ENCODE measurements at regions not wholly inside any gene's neighbourhood (a gene's known extent, or its start where the extent isn't known, plus 50 kb on each side); places are given as distances from the start of the nearest gene placed in this dataset.

DNA sequence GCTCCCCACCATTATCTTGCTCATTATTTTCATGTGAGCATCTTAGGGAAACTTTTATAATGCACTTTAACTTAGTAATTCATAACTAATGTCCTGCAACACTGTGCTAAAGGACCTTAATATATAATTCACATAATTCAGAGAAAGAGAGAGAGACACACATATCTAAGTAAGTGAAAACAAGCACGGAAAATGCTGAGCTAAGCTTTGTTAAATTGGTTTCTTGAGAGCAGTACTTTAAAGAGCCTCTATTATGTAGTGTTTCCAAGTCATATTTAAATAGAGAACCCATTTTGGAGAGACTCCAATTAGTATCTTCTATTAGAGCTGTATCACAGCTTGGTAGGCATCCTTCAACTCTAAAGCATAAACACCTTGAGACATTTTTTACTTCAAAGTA lies 354.1 kb upstream of the SOX14 start:
- H3K9me3 ChIP-seq, result no peaks in the 10 kb centered on the region
- H3K27ac ChIP-seq, result no peak overlapping the region
- DNase-seq (ENCODE audit: low read depth in 1 of 2, low spot score in 1 of 2) (no peak), ATAC-seq (no peak), FAIRE-seq (no peak)
- POLR2A ChIA-PET, result no interaction called here
- TF ChIP-seq ESRRA (IDR thresholded peaks at IDR 0.05; ENCODE audit: borderline replicate concordance, low read length) (no peak), MAFK (IDR thresholded peaks at IDR 0.05; ENCODE audit: partially characterized antibody) (peak; percentile 34)
- H3K4me1 ChIP-seq, result no peaks in the 10 kb centered on the region
- WGBS (ENCODE audit: missing lambda C conversion rate), result 0% methylated on average over 1 of the region's 1 CpG
- H3K4me3 ChIP-seq, result no peak overlapping the region
- H3K4me2 ChIP-seq, result no peak overlapping the region
- CTCF ChIA-PET, result no interaction called here

DNA sequence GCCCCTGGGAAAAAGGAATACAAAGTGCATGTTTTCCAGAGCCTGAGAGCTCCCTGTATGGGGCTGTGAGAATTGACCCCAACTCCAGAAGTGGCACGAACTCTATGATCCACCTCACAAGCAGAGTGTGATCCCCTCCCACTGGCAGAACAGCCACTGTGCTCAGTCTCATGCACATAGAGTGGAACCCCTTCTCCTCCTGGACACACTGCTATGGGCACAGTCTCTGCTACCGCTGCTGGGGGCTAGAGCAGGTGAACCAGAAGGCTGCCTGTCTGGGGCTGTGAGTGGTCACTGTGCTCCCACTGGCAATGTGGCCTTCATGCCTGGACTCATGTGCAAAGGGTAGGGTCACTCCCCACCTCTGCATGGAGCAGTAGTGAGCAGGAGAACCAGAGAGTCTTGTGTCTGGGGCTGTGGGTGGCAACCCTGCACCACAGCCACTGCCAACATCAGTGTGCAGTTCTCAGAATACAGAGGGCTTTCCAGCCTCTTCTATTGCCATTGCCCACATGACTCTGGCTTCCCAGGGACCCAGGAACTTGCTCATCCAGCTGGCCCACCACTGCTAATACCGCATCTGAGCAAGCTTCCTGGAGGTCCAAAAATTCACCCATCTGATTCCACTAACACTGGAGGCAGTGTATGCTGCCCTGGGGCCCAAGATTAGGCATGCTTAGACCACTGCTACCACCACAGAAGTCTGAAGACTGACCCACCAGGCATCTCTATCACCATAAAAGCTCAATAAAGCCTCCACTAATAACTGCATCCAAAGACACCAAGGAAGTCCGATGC lies 343.7 kb upstream of the SOX14 start:
- H3K9me3 ChIP-seq, result no peaks in the 10 kb centered on the region
- ATAC-seq (no peak), FAIRE-seq (no peak), DNase-seq (ENCODE audit: low read depth in 1 of 2, low spot score in 1 of 2) (no peak)
- no peak overlapping the region for H3K27ac ChIP-seq
- no peaks in the 10 kb centered on the region for H3K4me1 ChIP-seq
- no peak overlapping the region for H3K4me2 ChIP-seq
- ChIA-PET CTCF (no interaction called here), POLR2A (no interaction called here)
- 0% methylated on average over 2 of the region's 4 CpGs for WGBS (ENCODE audit: missing lambda C conversion rate)
- H3K4me3 ChIP-seq, result no peak overlapping the region
- TF ChIP-seq PHF8 (IDR thresholded peaks at IDR 0.05; ENCODE audit: borderline replicate concordance, low read depth) (no peak), RCOR1 (IDR thresholded peaks at IDR 0.05; ENCODE audit: low read depth, low read length) (no peak), RARB (CRISPR knock-in tag; IDR thresholded peaks at IDR 0.05) (no peak), RFX5 (IDR thresholded peaks at IDR 0.05) (no peak), KDM5A (IDR thresholded peaks at IDR 0.05) (no peak)

GRCh38 chr3:137438561-137438960 lies 325.6 kb upstream of the SOX14 start:
- ChIA-PET CTCF (no interaction called here), POLR2A (no interaction called here)
- H3K27ac ChIP-seq, result no peak overlapping the region
- no peaks in the 10 kb centered on the region for H3K9me3 ChIP-seq
- TF ChIP-seq CBX8 (IDR thresholded peaks at IDR 0.05) (no peak), RARB (CRISPR knock-in tag; IDR thresholded peaks at IDR 0.05) (no peak), ZNF302 (CRISPR knock-in tag; IDR thresholded peaks at IDR 0.05) (no peak), REST (IDR thresholded peaks at IDR 0.05) (no peak), MAZ (IDR thresholded peaks at IDR 0.05; ENCODE audit: borderline replicate concordance, low read depth, low read length) (no peak), KDM1A (IDR thresholded peaks at IDR 0.05; ENCODE audit: low read depth) (no peak), SMC3 (IDR thresholded peaks at IDR 0.05) (no peak), ZC3H11A (IDR thresholded peaks at IDR 0.05) (no peak), E2F6 (IDR thresholded peaks at IDR 0.05; ENCODE audit: borderline replicate concordance, low read depth) (no peak), PBX3 (IDR thresholded peaks at IDR 0.05) (no peak), HES2 (IDR thresholded peaks at IDR 0.05) (no peak), MAX (IDR thresholded peaks at IDR 0.05) (no peak), POLR2A (IDR thresholded peaks at IDR 0.05; ENCODE audit: low read length) (no peak)
- TF ChIP-seq, protein P1, sequence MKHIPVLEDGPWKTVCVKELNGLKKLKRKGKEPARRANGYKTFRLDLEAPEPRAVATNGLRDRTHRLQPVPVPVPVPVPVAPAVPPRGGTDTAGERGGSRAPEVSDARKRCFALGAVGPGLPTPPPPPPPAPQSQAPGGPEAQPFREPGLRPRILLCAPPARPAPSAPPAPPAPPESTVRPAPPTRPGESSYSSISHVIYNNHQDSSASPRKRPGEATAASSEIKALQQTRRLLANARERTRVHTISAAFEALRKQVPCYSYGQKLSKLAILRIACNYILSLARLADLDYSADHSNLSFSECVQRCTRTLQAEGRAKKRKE (CRISPR knock-in tag; IDR thresholded peaks at IDR 0.05; ENCODE audit: low read depth), result no peak
- no peak overlapping the region for H3K4me3 ChIP-seq
- no peak overlapping the region for H3K4me2 ChIP-seq
- DNase-seq (ENCODE audit: low read depth in 1 of 2, low spot score in 1 of 2) (no peak), FAIRE-seq (no peak), ATAC-seq (no peak)
- no peaks in the 10 kb centered on the region for H3K4me1 ChIP-seq

Data from A549 (cell line).